GM12878 (cell line): ENCODE measurements at regions not wholly inside any gene's neighbourhood (a gene's known extent, or its start where the extent isn't known, plus 50 kb on each side); places are given as distances from the start of the nearest gene placed in this dataset.

Source experiments
- ATAC-seq: fragments of 200-7000 bp; cut with Tn5 transposase; 3 replicates; pipeline ENCODE4 v1.9.1; 2020; ENCODE audit warnings: mild to moderate bottlenecking, moderate library complexity
- BruUV-seq: library from RNA; stranded (reverse); fragments of 400-500 nt; replicated peaks from 2 replicates; lab custom pipeline; 2021; lab: Mats Ljungman, UMichigan
- CTCF ChIA-PET: fragments of 300-600 bp; sonication (Branson Sonifier 250); formaldehyde crosslinking; extraction: SDS; loops from one replicate; lab custom pipeline; 2021; ENCODE audit warnings: inconsistent platforms; lab: Yijun Ruan, JAX
- POLR2A ChIA-PET: fragments of 350-600 bp; formaldehyde crosslinking; extraction: SDS; loops from one replicate; lab custom pipeline; 2021; ENCODE audit warnings: inconsistent platforms; lab: Charles Lee
- RAD21 ChIA-PET: fragments of 300-600 bp; sonication (Branson Sonifier 250); formaldehyde crosslinking; loops from one replicate; lab custom pipeline; 2023; ENCODE audit warnings: antibody characterized with exemption; ENCODE audit not compliant: unreplicated experiment; lab: Charles Lee
- SMC1A ChIA-PET: fragments of 300-600 bp; sonication (Branson Sonifier 250); formaldehyde crosslinking; loops from one replicate; lab custom pipeline; 2023; ENCODE audit not compliant: unreplicated experiment, uncharacterized antibody; lab: Charles Lee
- DNase-seq: peaks from one replicate; pipeline ENCODE4 v3.0.0-alpha.2; 2011; ENCODE audit warnings: low read depth, low spot score
- FAIRE-seq: peaks from 3 replicates; lab custom pipeline; 2011; peaks lifted over from hg19 to GRCh38; lab: Jason Lieb, UNC
- H2AFZ ChIP-seq: 2 replicates; pipeline ENCODE4 v1.6.0; 2011; ENCODE audit warnings: low read depth, low read length, control low read depth; ENCODE audit not compliant: control insufficient read depth
- H3K27ac ChIP-seq: 2 replicates; pipeline ENCODE4 v1.5.1; 2011; ENCODE audit warnings: control low read depth; ENCODE audit not compliant: control insufficient read depth, insufficient read depth
- H3K27me3 ChIP-seq, 2 experiments: replicated peaks in 1 of 2; 2 replicates each; pipeline versions ENCODE4 v1.6.0 to v1.6.1; 2011; ENCODE audit warnings: low read length in 1 of 2; ENCODE audit not compliant: control insufficient read depth in 2 of 2, insufficient read depth in 2 of 2
- H3K36me3 ChIP-seq, 2 experiments: 2 replicates each; pipeline ENCODE4 v1.5.1; 2011; ENCODE audit warnings: low read length in 1 of 2; ENCODE audit not compliant: control insufficient read depth in 2 of 2, insufficient read depth in 2 of 2
- H3K4me1 ChIP-seq: 2 replicates; pipeline ENCODE4 v1.6.1; 2011; ENCODE audit warnings: mild to moderate bottlenecking, low read length, moderate library complexity, mixed read lengths; ENCODE audit not compliant: control insufficient read depth, insufficient read depth
- H3K4me2 ChIP-seq: 2 replicates; pipeline ENCODE4 v1.6.0; 2011; ENCODE audit warnings: control low read depth; ENCODE audit not compliant: control insufficient read depth, insufficient read depth
- H3K4me3 ChIP-seq: fragments of 200-600 bp; sonication (generic); 2 replicates; pipeline ENCODE4 v1.5.1; 2016
- H3K79me2 ChIP-seq: 2 replicates; pipeline ENCODE4 v1.6.0; 2011; ENCODE audit warnings: low read length; ENCODE audit not compliant: control insufficient read depth, insufficient read depth
- H3K9ac ChIP-seq: 2 replicates; pipeline ENCODE4 v1.8.0; 2011; ENCODE audit warnings: low read length, control low read depth, mixed read lengths; ENCODE audit not compliant: control insufficient read depth, insufficient read depth
- H3K9me3 ChIP-seq: replicated peaks from 3 replicates; pipeline ENCODE4 v1.5.1; 2011; ENCODE audit warnings: mild to moderate bottlenecking, low read length; ENCODE audit not compliant: control insufficient read depth, insufficient read depth
- H4K20me1 ChIP-seq: 2 replicates; pipeline ENCODE4 v1.6.0; 2011; ENCODE audit not compliant: control insufficient read depth, insufficient read depth
- BMI1 ChIP-seq: fragments of 450-650 bp; IDR thresholded peaks from 2 replicates; pipeline ENCODE4 v1.6.1; 2016; ENCODE audit warnings: mild to moderate bottlenecking, moderate library complexity, borderline replicate concordance
- CBX3 ChIP-seq: fragments of 200-600 bp; sonication (generic); IDR thresholded peaks from 2 replicates; pipeline ENCODE4 v1.6.1; 2016; ENCODE audit warnings: low read depth, borderline replicate concordance
- CREM ChIP-seq: IDR thresholded peaks from 2 replicates; pipeline ENCODE4 v1.6.1; 2014; ENCODE audit warnings: antibody characterized with exemption, low read depth
- CTCF ChIP-seq, 3 experiments: IDR thresholded peaks in 2 of 3; conservative IDR thresholded peaks in 1 of 3; 2 replicates each; pipeline ENCODE4 v1.5.1; 2011; ENCODE audit warnings: low read depth in 3 of 3, low read length in 3 of 3, mild to moderate bottlenecking in 3 of 3, control low read depth in 2 of 3, moderate library complexity in 2 of 3, inconsistent platforms in 1 of 3, mixed read lengths in 1 of 3; ENCODE audit not compliant: control insufficient read depth in 2 of 3, insufficient read depth in 1 of 3; ENCODE audit errors: extremely low read depth in 1 of 3
- HDAC2 ChIP-seq: fragments of 200-600 bp; sonication (generic); IDR thresholded peaks from 2 replicates; pipeline ENCODE4 v1.6.1; 2017
- PBX3 ChIP-seq: IDR thresholded peaks from 2 replicates; pipeline ENCODE4 v1.6.1; 2011; ENCODE audit warnings: mild to moderate bottlenecking, low read depth, low read length, moderate library complexity; ENCODE audit not compliant: insufficient replicate concordance
- SMAD1 ChIP-seq: fragments of 450-650 bp; IDR thresholded peaks from 2 replicates; pipeline ENCODE4 v1.6.1; 2018; ENCODE audit warnings: mild to moderate bottlenecking, low read depth; ENCODE audit not compliant: partially characterized antibody
- TARDBP ChIP-seq: IDR thresholded peaks from 2 replicates; pipeline ENCODE4 v1.6.1; 2016; ENCODE audit warnings: borderline replicate concordance
- USF2 ChIP-seq: IDR thresholded peaks from 2 replicates; pipeline ENCODE4 v1.6.1; 2011; ENCODE audit warnings: low read depth, low read length, improper control_type of control experiment, borderline replicate concordance
- YY1 ChIP-seq: IDR thresholded peaks from 2 replicates; pipeline ENCODE4 v1.6.1; 2011; ENCODE audit warnings: low read depth, mild to moderate bottlenecking, low read length
- ZBTB33 ChIP-seq: fragments of 450-650 bp; IDR thresholded peaks from 2 replicates; pipeline ENCODE4 v1.6.1; 2017; ENCODE audit warnings: mild to moderate bottlenecking
- WGBS: methylation state at CpG from one replicate; pipeline ENCODE4 v1.1.6; 2016; ENCODE audit warnings: low lambda C conversion rate; ENCODE audit not compliant: insufficient replicate concordance, insufficient coverage; ENCODE audit errors: missing lambda C conversion rate; 5-methylcytosine and 5-hydroxymethylcytosine counted together
- in situ Hi-C: fragments of 300-500 bp; cut with MboI; formaldehyde crosslinking; loops from 9 replicates; pipeline ENCODE4 v1.14.3; 2018; ENCODE audit warnings: mixed read lengths
- intact Hi-C: fragments of 100-400 bp; cut with micrococcal nuclease; formaldehyde crosslinking; loops from one replicate; pipeline ENCODE4 v1.14.2; 2022; ENCODE audit not compliant: unreplicated experiment
- TF ChIP-seq, protein P1 (sequence below): fragments of 450-650 bp; IDR thresholded peaks from 2 replicates; pipeline ENCODE4 v1.6.1; 2016; ENCODE audit warnings: mild to moderate bottlenecking
- TF ChIP-seq, protein P2 (sequence below): fragments of 450-650 bp; IDR thresholded peaks from 2 replicates; pipeline ENCODE4 v1.6.1; 2017; ENCODE audit warnings: mild to moderate bottlenecking, moderate library complexity

DNA sequence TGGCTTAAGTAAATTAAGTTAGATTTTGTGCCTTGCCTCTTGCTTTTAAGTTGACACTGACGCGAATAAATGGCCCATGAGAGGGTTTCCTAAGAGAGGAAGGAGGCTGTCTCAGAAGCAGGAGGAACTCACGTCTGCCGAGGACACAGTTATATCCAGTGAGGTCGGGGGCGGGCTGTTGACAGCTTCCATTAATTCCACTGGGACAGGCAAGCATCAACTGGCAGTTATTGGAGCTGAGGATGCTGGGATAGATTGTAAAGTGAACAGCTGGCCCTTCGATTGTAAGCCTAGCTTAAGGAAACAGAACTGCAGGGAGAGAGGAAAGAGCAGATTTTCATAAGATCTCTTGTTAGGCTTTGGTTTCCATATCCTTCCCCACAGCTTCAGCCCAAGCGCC, 399.2 kb downstream of the IPO8 start:
- Histone ChIP-seq H3K9ac (no peak overlapping the region), H3K4me3 (no peak overlapping the region), H3K4me2 (no peak overlapping the region), H3K27ac (no peak overlapping the region), H2AFZ (no peak overlapping the region), H3K36me3 (no peaks in the 10 kb centered on the region), H4K20me1 (no peaks in the 10 kb centered on the region), H3K9me3 (no peaks in the 10 kb centered on the region), H3K27me3 (no peaks in the 10 kb centered on the region), H3K79me2 (no peaks in the 10 kb centered on the region), H3K4me1 (no peaks in the 10 kb centered on the region)
- FAIRE-seq: no peak
- in situ Hi-C loops: no loop called here
- DNase-seq: no peak
- BruUV-seq: no TSS peak
- ChIA-PET RAD21 (no interaction called here), POLR2A (no interaction called here), SMC1A (no interaction called here), CTCF (no interaction called here)
- intact Hi-C loops: no loop called here
- ATAC-seq: no peak
- 41% methylated on average over 8 of the region's 8 CpGs for WGBS
- TF ChIP-seq, protein P1, sequence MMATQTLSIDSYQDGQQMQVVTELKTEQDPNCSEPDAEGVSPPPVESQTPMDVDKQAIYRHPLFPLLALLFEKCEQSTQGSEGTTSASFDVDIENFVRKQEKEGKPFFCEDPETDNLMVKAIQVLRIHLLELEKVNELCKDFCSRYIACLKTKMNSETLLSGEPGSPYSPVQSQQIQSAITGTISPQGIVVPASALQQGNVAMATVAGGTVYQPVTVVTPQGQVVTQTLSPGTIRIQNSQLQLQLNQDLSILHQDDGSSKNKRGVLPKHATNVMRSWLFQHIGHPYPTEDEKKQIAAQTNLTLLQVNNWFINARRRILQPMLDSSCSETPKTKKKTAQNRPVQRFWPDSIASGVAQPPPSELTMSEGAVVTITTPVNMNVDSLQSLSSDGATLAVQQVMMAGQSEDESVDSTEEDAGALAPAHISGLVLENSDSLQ: no peak
- TF ChIP-seq CREM (no peak), CTCF (IDR thresholded peaks at IDR 0.05 in 2 of 3, conservative IDR thresholded peaks at IDR 0.05 in 1 of 3; ENCODE audit: control insufficient read depth in 2 of 3, extremely low read depth in 1 of 3, insufficient read depth in 1 of 3, low read depth in 3 of 3, low read length in 3 of 3) (no peak), SMAD1 (no peak), USF2 (no peak), TARDBP (no peak), HDAC2 (no peak), CBX3 (no peak), ZBTB33 (no peak), BMI1 (no peak), PBX3 (no peak), YY1 (no peak)
- TF ChIP-seq, protein P2, sequence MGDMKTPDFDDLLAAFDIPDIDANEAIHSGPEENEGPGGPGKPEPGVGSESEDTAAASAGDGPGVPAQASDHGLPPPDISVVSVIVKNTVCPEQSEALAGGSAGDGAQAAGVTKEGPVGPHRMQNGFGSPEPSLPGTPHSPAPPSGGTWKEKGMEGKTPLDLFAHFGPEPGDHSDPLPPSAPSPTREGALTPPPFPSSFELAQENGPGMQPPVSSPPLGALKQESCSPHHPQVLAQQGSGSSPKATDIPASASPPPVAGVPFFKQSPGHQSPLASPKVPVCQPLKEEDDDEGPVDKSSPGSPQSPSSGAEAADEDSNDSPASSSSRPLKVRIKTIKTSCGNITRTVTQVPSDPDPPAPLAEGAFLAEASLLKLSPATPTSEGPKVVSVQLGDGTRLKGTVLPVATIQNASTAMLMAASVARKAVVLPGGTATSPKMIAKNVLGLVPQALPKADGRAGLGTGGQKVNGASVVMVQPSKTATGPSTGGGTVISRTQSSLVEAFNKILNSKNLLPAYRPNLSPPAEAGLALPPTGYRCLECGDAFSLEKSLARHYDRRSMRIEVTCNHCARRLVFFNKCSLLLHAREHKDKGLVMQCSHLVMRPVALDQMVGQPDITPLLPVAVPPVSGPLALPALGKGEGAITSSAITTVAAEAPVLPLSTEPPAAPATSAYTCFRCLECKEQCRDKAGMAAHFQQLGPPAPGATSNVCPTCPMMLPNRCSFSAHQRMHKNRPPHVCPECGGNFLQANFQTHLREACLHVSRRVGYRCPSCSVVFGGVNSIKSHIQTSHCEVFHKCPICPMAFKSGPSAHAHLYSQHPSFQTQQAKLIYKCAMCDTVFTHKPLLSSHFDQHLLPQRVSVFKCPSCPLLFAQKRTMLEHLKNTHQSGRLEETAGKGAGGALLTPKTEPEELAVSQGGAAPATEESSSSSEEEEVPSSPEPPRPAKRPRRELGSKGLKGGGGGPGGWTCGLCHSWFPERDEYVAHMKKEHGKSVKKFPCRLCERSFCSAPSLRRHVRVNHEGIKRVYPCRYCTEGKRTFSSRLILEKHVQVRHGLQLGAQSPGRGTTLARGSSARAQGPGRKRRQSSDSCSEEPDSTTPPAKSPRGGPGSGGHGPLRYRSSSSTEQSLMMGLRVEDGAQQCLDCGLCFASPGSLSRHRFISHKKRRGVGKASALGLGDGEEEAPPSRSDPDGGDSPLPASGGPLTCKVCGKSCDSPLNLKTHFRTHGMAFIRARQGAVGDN: no peak
